ENCODE measurements at regions not wholly inside any gene's neighbourhood (a gene's known extent, or its start where the extent isn't known, plus 50 kb on each side); places are given as distances from the start of the nearest gene placed in this dataset.

GRCh38 chr3:96646596-96646995 is 167.8 kb upstream of the EPHA6 start:
- TF ChIP-seq CTCF (IDR thresholded peaks at IDR 0.05) (no peak), POLR2A (IDR thresholded peaks at IDR 0.05) (no peak)
